Adipose tissue (tissue), 3 donors: ENCODE measurements at regions not wholly inside any gene's neighbourhood (a gene's known extent, or its start where the extent isn't known, plus 50 kb on each side); places are given as distances from the start of the nearest gene placed in this dataset.
"Not testable (repeated sequence)": the region's sequence is repeated elsewhere in the genome, so short reads cannot be mapped to it uniquely, and the experiment has no call there.

Experiments
- H3K27ac ChIP-seq: one replicate; pipeline ENCODE4 v1.5.1; 2013; ENCODE audit warnings: low read depth, low read length
- WGBS, 3 donors: extraction: QIAGEN DNeasy Blood & Tissue Kit; methylation state at CpG; one replicate each; pipeline ENCODE4 v1.1.7; 2013; 5-methylcytosine and 5-hydroxymethylcytosine counted together
- donor health status: healthy with polysubstance abuse.
- donor health status: Bipolar disorder and iron deficiency.
- donor health status: healthy.

DNA sequence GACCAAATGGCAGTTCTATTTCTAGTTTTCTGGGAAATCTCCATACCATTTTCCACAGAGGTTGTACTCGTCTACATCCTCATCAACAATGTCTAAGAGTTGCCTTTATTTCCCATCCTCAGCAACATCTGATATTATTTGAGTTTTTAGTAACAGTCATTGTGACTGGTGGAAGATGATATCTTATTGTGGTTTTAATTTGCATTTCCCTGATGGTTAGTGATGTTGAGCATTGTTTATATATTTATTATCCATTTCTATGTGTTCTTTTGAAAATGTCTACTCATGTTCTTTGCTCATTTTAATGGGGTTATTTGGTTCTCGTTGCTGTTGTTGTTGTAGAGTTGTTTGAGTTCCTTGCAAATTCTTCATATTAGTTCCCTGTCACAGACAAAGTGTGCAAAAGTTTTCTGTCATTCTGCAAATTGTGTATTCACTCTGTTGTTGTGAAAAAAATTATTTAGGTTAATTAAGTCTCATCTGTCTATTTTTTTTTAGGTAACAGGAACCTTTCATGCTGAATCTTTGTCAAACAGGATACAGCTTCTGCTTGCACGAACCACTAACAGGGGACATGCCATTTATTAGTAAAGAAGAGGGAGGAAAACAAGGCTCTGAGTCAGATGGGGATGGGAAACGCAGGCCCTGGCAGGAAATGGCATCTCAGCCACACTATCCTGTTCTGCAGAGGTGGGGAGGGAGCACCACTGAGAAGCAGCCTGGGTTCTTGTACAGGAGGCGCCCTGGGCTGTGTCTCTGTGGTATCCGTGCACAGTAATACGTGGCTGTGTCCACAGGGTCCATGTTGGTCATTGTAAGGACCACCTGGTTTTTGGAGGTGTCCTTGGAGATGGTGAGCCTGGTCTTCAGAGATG is 1196.7 kb downstream of the TMEM121 start:
- 28 to 34% methylated on average over 3 of the region's 7 CpGs; no CpG with 5 or more reads in 1 of the 3 donors for WGBS, 3 donors
- H3K27ac ChIP-seq, result not testable (repeated sequence)

DNA sequence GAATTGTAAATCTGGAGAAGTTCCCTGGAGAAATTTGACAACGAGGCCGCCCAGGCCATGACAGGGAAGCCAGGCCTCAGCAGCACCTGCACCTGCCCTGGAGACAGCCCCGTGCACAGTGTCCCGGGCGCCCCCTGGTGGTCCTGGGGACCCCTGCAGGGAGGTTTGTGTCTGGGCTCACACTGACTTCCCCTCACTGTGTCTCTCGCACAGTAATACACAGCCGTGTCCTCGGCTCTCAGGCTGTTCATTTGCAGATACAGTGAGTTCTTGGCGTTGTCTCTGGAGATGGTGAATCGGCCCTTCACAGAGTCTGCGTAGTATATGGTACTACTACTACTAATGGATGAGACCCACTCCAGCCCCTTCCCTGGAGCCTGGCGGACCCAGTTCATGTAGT is 1201.6 kb downstream of the TMEM121 start:
- H3K27ac ChIP-seq, result not testable (repeated sequence)
- 0 to 43% (median 38%) methylated on average over 3 to 8 of the region's 12 CpGs for WGBS, 3 donors

DNA sequence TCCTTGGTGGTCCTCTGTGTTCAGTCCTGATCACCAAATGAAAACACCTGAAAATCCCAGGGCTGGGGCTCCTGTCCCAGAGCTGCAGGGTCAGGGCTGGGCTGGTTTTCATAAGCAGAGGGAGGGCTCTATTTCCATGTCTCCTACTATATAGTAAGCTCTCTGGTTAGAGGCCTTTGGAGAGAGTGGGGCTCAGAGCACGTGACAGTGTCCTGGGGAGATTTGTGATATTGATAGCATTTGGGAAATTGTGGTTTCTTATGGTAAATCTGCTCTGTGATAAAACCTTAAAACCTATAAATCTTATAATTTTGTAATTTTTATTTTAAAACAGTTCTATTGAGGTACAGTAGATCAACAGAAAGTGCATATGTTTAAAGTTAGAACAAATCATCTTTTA is 1202.2 kb downstream of the TMEM121 start:
- H3K27ac ChIP-seq, result no peak overlapping the region
- 17 to 44% methylated on average over 1 of the region's 1 CpG; no CpG with 5 or more reads in 1 of the 3 donors for WGBS, 3 donors

DNA sequence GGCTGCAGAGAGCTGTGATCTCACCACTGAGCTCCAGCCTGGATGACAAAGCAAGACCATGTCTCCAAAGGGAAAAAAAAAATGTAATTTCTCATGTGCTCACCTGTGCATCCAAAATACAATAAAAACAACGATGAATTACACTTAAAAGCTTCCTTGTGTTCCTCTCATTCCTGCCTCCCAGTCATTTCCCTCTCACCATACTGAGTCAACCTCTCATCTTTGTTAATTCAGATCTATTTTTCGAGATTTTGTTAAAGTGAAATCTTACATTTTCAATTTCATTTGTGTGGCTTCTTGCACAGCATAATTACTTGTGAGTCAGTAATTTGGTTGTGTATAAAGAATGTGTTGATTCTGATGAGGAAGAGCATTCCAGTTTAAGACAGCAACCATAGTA is 1203.2 kb downstream of the TMEM121 start:
- WGBS, 3 donors, result 34 to 40% methylated on average over 2 of the region's 2 CpGs; no CpG with 5 or more reads in 1 of the 3 donors
- H3K27ac ChIP-seq, result no peak overlapping the region

DNA sequence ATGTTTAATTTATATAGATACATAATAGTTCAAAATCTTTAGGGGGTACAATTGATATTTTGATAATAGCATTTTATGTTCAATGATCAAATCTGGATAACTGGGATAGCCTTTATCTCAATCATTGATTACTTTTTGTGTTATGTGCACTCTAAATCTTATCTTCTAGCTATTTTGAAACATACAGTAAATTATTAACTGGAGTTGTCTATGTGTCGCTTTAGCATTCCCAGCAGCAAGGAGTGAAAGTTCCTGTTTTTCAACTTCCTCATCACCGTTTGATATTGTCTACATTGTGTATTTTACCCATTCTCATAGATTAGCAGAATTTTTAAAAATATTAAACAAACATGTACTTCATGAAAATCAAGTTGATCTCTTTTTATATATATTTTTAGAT is 1207.4 kb downstream of the TMEM121 start:
- 31 to 47% methylated on average over 2 of the region's 2 CpGs; no CpG with 5 or more reads in 1 of the 3 donors for WGBS, 3 donors
- H3K27ac ChIP-seq, result no peak overlapping the region

DNA sequence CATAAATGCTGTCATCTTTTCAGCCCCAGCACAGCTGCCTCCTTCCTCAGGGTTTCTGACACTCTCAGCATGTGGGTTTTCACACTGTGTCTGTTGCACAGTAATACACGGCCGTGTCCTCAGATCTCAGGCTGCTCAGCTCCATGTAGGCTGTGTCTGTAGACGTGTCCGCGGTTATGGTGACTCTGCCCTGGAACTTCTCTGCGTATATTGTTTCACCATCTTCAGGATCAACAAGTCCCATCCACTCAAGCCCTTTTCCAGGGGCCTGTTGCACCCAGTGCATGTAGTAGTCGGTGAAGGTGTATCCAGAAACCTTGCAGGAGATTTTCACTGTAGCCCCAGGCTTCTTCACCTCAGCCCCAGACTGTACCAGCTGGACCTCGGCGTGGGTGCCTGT is 1210.6 kb downstream of the TMEM121 start:
- no peak overlapping the region for H3K27ac ChIP-seq
- WGBS, 3 donors, result 58 to 66% methylated on average over 9 of the region's 9 CpGs; no CpG with 5 or more reads in 1 of the 3 donors

DNA sequence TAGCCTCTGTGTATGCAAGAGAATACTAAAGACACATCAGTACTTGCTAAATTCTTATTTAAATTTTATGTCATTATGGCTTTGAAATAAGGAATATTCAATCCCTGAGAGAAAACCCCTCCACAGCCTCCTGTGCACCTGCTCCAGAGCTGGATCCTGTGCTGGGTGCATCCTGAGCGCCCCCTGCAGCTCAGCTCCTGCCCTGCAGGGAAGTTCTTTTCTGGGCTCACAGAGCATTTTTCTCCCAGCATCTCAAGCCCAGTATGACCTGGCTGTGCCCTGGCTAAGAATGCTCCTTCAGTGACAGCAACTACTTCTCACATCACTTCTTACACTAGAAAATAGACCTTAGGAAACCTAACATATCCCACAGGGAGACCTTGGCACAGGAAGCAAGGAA is 1211.7 kb downstream of the TMEM121 start:
- WGBS, 3 donors, result 0 to 20% methylated on average over 1 of the region's 1 CpG; no CpG with 5 or more reads in 1 of the 3 donors
- H3K27ac ChIP-seq, result no peak overlapping the region

DNA sequence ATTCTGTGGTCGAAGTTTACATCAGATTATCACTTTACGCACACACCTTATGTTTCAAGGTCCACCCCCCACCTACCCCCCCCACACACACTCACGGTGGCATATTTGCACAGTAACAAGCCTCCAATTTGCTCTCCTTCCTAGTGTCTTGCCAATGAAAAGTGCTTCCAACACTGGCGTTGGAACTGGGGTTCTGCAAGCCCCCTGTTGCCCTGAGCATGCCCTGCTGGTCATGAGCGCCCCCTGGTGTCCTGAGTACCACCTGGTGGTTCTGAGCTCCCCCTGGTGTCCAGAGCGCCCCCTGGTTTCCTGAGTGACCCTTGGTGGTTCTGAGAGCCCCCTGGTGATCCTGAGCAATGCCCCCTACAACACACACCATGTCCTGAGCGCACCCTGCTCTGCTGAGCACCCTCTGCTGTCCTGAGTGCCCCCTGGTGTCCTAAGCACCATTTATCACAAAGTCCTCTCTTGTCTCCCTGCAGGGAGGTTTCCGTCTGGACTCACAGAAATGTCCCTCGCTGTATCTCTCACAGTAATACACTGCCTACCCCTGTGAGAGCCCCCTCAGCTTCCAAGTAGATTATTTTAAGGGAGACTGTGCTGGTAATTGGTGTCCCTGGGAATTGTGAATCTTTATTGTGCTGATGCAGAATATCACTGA is 1212.3 kb downstream of the TMEM121 start:
- 68 to 70% methylated on average over 6 to 7 of the region's 9 CpGs; no CpG with 5 or more reads in 1 of the 3 donors for WGBS, 3 donors
- not testable (repeated sequence) for H3K27ac ChIP-seq

DNA sequence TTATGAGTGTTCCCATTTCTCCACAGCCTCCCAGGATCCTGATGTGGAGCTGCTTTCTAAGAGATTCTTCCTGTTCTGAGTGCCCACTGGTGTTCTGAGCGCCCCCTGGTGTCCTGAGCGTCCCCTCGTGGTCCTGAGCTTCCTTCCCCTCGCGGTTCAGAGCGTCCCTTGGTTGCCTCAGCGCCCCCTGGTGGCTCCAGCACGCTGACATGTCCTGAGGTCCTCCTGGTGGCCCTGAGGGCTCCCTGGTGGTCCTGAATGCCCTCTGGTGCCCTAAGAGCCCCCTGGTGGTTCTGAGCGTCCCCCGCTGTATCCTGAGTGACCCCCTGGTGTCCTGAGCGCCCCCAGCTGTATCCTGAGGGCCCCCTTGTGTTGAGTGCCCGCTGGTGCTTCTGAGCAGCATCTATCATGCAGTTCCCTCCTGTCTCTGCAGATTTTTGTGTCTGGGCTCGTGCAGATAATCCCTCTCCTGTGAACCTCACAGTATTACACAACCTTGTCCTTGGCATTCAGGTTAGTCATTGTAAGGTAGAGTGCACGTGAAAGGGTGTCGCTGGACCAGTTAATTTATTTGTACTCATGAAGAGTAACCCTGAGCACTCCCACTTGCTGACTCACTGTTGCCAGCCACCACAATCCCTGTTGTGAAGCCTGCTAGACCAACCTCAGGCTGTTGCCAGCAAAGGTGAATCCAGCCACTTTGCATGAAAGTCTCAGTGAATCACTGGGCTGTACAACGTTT is 1214.9 kb downstream of the TMEM121 start:
- WGBS, 3 donors, result 28 to 50% (median 38%) methylated on average over 2 to 12 of the region's 16 CpGs
- H3K27ac ChIP-seq, result not testable (repeated sequence)

DNA sequence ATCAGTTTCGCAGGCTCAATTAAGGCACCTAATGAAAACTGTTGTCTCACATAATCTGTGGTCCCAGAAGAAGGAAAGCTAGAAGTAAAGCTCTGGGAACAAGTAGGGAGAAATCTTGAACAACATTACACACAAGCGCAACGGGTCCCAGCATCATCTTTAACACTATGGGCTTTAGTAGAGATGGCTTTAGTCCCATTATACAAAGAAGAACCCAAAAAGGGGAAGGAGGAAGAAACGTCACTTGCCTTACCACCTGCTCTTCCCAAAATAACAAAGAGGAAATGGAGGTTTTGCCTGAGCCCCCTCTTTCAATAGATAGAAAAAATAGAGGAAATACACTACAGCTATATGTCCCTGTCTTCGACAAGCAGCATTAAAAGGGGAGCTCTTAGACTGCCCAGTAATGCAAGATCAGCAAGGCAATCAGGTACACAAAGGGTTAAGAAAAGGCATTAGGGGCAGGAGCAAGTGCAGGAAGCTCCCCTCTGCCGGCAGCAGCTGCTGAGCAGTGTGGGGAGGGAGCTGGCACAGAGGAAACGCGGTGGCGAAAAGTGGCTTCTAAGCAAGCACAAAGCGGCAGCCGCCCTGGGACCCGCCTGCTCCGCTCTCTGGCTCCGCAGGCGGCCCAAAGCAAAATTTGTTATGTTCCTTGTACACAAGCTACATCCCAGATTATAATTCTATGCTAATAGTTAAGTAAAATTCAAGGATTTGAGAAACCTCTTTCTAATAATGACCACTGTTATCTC is 1218.8 kb downstream of the TMEM121 start:
- not testable (repeated sequence) for H3K27ac ChIP-seq
- WGBS, 3 donors, result 24 to 43% (median 33%) methylated on average over 9 to 13 of the region's 15 CpGs

DNA sequence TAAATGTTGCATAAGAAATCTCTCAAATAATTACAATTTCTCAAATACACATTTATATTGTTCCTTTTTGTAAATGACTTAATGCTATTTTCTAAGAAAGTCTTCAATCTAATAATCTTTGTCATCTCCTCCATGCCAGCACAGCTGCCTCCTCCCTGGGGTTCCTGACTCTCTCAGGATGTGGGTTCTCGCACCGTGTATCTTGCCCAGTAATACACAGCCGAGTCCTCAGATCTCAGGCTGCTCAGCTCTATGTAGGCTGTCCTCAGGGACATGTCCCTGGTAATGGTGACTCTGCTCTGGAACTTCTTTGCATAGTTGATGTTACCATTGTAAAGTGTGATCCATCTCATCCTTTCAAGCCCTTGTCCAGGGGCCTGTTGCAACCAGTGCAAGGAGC is 1223.7 kb downstream of the TMEM121 start:
- WGBS, 3 donors, result no CpG with 5 or more reads among the region's 3 CpGs
- H3K27ac ChIP-seq, result not testable (repeated sequence)

DNA sequence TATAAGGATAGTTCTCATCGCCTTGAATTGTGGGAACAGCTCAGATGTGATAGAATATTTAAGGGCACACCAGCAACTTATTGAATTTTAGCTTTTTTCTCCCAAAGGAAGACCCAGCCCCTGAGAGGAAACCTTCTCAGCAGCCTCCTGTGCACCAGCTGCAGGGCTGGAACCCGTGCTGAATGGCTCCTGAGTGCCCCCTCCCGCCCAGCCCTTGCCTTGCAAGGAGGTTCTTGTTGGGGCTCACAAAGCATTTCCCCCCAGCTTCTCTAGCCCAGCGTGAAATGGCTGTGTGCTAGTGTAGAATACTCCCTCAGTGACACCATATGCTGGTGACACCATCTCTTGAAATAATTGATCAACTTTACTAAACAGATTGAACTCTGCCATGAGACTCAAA is 1227.4 kb downstream of the TMEM121 start:
- H3K27ac ChIP-seq, result not testable (repeated sequence)
- 19 to 54% (median 40%) methylated on average over 1 to 3 of the region's 4 CpGs for WGBS, 3 donors

DNA sequence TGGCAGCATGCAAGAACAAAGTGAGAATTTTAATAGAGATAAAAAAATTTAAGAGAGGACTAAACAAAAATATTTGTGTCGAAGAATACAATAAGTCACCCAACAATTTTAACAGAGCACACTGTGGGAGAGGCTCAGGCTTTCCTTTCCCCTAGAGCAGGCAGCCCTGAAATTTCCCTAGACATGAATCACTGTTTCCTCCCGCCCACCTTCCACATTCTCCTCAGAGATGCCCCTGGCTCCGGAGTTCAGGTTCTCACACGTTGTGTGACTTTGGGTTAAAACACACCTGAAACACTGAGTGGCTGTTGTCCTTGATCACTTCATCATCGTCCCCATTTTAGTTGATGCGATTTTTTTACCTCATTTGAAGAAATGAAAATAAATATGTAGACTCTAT is 1231.1 kb downstream of the TMEM121 start:
- WGBS, 3 donors, result 27 to 62% (median 42%) methylated on average over 5 to 6 of the region's 6 CpGs
- H3K27ac ChIP-seq, result not testable (repeated sequence)

DNA sequence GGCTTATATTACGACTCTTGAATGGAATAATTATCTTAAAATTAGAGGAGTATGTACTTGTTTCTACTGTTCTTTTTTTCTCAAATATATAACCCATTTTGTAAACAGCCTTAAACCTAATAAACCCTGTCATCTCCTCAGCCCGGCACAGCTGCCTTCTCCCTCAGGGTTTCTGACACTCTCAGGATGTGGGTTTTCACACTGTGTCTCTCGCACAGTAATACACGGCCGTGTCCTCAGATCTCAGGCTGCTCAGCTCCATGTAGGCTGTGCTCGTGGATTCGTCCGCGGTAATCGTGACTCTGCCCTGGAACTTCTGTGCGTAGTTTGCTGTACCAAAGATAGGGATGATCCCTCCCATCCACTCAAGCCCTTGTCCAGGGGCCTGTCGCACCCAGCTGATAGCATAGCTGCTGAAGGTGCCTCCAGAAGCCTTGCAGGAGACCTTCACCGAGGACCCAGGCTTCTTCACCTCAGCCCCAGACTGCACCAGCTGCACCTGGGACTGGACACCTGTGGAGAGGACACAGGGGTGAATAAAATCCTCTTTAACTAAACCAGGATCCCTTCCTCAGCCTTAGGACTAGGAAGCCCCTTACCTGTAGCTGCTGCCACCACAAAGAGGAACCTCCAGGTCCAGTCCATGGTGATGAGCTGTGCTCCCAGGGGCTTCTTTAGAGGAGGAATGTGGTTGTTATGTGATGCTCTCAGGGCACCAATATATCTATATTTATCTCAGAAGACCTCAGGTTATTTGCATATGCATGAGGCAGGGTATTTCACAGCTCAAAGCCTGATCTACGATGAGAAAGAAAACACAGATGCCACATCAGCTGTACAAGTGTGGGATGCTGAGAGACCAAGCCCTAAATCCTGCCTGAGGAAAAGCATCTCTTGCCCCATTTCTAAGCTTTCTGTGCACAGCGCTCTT is 1235.8 kb downstream of the TMEM121 start:
- not testable (repeated sequence) for H3K27ac ChIP-seq
- 54 to 62% (median 57%) methylated on average over 2 to 12 of the region's 15 CpGs for WGBS, 3 donors

DNA sequence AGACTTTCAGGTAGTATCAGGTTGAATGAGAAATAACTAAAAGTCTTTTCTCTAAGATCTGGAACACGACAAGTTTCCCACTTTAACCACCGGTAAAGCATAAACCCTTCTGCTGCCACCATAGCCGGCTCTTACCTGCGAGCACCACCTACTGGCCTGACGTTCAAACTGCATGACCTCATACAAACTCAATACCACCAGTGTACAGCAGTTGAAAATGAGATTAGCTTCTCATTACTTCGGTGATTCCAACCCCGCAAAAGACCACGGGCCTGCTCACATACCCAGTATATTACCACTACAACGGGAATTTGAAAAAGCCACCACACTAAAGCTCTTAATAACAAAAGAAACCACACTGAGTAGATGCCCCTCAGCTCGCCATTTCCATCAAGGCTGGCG is 1238.6 kb downstream of the TMEM121 start:
- 20 to 25% (median 25%) methylated on average over 10 to 11 of the region's 11 CpGs for WGBS, 3 donors
- not testable (repeated sequence) for H3K27ac ChIP-seq

DNA sequence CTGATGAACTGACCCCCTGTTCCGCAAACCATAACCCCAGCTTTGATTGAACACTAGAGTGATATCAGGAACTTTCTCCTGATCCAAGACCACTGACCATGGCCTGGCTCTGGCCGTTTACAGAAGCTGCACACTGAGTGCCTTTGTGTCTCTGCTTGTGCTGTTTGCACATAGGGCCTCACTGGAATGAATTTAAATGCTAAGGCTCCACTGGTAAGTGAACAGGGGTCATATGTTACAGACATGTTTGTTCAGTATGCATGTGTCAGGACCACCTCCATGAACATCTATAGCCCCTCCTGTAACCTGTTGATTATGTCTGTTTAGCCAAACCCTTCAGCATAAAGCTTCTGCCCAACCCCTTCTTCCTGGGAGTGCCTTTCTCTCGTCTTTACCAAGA is 1239.8 kb downstream of the TMEM121 start:
- 9 to 47% (median 14%) methylated on average over 2 to 3 of the region's 3 CpGs for WGBS, 3 donors
- no peak overlapping the region for H3K27ac ChIP-seq

DNA sequence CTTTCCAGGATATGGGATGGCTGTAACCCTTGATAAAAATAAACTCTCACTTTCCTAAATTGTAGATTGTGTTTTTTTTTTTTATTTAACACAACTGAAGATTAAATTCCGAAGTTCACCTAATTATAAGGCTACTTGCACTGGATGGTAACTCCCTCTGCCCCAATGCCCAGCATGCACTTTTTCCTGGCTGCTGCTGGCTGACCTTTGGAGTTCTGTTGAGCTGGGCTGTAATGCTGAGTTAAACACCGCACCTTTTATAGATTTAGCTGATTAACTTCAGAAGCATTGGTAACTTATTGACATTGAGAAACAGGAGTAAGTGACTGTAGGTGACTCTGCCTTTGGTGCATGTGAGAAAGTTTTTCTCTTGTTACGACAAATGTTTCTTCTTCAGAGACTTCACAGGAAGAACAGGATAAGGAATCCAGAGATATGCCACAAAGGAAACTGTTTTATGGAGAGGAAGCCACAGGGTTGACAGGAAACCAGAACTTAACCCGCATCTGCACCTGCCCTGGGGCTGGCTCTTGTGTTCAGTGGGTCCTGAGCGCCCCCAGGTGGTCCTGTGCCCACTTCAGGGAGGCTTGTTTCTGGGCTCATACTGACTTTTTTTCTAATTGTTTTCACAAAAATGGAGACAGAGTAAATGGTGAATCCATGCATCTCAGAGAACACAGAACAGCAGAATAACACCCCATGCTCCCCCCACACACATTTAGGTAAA is 1240.3 kb downstream of the TMEM121 start:
- H3K27ac ChIP-seq, result not testable (repeated sequence)
- 14 to 30% (median 25%) methylated on average over 5 of the region's 5 CpGs for WGBS, 3 donors
